Loucy (cell line): ENCODE measurements at regions not wholly inside any gene's neighbourhood (a gene's known extent, or its start where the extent isn't known, plus 50 kb on each side); places are given as distances from the start of the nearest gene placed in this dataset.

Experiments
- EZH2phosphoT487 ChIP-seq: fragments of 200-600 bp; IDR thresholded peaks from 2 replicates; pipeline ENCODE4 v1.6.1; 2018; ENCODE audit warnings: antibody characterized with exemption, mild to moderate bottlenecking, moderate library complexity, borderline replicate concordance
- TF ChIP-seq, protein P1 (sequence below): fragments of 200-600 bp; sonication (generic); conservative IDR thresholded peaks from 2 replicates; pipeline ENCODE4 v1.5.1; 2014; ENCODE audit warnings: mild to moderate bottlenecking, antibody characterized with exemption, low read length

DNA sequence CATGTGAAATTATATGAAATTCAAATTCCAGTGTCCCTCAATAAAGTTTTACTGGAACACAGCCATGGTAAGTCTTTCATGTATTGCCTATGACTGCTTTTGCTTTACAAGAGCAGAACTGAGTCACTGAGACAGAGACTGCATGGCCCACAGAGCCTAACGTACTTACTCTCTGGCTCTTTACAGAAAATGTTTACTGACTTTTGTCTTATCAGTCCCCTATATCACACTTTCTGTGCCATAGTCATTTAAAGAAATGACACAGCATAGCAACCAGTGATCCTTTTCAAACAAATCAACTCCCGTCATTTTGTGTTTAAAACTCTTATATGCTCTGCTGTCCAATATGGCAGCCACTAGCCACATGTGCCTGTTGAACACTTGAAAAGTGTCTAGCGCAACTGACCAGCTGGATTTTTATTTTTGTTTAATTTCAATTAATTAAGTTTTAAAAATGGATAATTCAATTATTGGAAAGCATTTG, 129.7 kb upstream of the CDIN1 start:
- TF ChIP-seq, protein P1, sequence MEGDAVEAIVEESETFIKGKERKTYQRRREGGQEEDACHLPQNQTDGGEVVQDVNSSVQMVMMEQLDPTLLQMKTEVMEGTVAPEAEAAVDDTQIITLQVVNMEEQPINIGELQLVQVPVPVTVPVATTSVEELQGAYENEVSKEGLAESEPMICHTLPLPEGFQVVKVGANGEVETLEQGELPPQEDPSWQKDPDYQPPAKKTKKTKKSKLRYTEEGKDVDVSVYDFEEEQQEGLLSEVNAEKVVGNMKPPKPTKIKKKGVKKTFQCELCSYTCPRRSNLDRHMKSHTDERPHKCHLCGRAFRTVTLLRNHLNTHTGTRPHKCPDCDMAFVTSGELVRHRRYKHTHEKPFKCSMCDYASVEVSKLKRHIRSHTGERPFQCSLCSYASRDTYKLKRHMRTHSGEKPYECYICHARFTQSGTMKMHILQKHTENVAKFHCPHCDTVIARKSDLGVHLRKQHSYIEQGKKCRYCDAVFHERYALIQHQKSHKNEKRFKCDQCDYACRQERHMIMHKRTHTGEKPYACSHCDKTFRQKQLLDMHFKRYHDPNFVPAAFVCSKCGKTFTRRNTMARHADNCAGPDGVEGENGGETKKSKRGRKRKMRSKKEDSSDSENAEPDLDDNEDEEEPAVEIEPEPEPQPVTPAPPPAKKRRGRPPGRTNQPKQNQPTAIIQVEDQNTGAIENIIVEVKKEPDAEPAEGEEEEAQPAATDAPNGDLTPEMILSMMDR = no peak
- TF ChIP-seq EZH2phosphoT487 = no peak
